GM12874 (cell line): ENCODE measurements at regions not wholly inside any gene's neighbourhood (a gene's known extent, or its start where the extent isn't known, plus 50 kb on each side); places are given as distances from the start of the nearest gene placed in this dataset.

Experiments
- CTCF ChIP-seq: IDR thresholded peaks from 2 replicates; pipeline ENCODE4 v1.5.1; 2011; ENCODE audit warnings: low read depth, mild to moderate bottlenecking, control low read depth, low read length, moderate library complexity; ENCODE audit not compliant: insufficient read depth

GRCh38 chr7:89797965-89798598, 356.2 kb upstream of the STEAP1 start:
- no peak for TF ChIP-seq CTCF

- no peak for TF ChIP-seq CTCF
Measured at GRCh38 chr7:89798599-89798996, 355.7 kb upstream of the STEAP1 start.

GRCh38 chr7:89800761-89801160, 353.5 kb upstream of the STEAP1 start:
- TF ChIP-seq CTCF: no peak

GRCh38 chr7:89809291-89809690, 345.0 kb upstream of the STEAP1 start:
- TF ChIP-seq CTCF: no peak

GRCh38 chr7:89813081-89813480, 341.2 kb upstream of the STEAP1 start:
- TF ChIP-seq CTCF: no peak

GRCh38 chr7:89826121-89826520, 328.1 kb upstream of the STEAP1 start:
- no peak for TF ChIP-seq CTCF

- TF ChIP-seq CTCF: no peak
Measured at GRCh38 chr7:89826557-89826956, 327.7 kb upstream of the STEAP1 start.
